GM12801 (cell line): ENCODE measurements at regions not wholly inside any gene's neighbourhood (a gene's known extent, or its start where the extent isn't known, plus 50 kb on each side); places are given as distances from the start of the nearest gene placed in this dataset.

Experiments
- TF ChIP-seq, protein P1 (sequence below): IDR thresholded peaks from one replicate; pipeline ENCODE4 v1.5.1; 2011; ENCODE audit warnings: control low read depth; ENCODE audit not compliant: insufficient read length; ENCODE audit errors: extremely low read depth

- TF ChIP-seq, protein P1, sequence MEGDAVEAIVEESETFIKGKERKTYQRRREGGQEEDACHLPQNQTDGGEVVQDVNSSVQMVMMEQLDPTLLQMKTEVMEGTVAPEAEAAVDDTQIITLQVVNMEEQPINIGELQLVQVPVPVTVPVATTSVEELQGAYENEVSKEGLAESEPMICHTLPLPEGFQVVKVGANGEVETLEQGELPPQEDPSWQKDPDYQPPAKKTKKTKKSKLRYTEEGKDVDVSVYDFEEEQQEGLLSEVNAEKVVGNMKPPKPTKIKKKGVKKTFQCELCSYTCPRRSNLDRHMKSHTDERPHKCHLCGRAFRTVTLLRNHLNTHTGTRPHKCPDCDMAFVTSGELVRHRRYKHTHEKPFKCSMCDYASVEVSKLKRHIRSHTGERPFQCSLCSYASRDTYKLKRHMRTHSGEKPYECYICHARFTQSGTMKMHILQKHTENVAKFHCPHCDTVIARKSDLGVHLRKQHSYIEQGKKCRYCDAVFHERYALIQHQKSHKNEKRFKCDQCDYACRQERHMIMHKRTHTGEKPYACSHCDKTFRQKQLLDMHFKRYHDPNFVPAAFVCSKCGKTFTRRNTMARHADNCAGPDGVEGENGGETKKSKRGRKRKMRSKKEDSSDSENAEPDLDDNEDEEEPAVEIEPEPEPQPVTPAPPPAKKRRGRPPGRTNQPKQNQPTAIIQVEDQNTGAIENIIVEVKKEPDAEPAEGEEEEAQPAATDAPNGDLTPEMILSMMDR = no peak
These were observed 202.9 kb downstream of the KBTBD8 start for GRCh38 chr3:67201026-67201425.

GRCh38 chr3:67202053-67202452, 203.9 kb downstream of the KBTBD8 start:
- TF ChIP-seq, protein P1 = no peak

- TF ChIP-seq, protein P1 = no peak
These were observed 206.8 kb downstream of the KBTBD8 start for GRCh38 chr3:67204951-67205350.

- TF ChIP-seq, protein P1 = no peak
These were observed 217.6 kb downstream of the KBTBD8 start for GRCh38 chr3:67215690-67216089.

- TF ChIP-seq, protein P1 = no peak
These were observed 228.9 kb downstream of the KBTBD8 start for GRCh38 chr3:67227030-67227429.

DNA sequence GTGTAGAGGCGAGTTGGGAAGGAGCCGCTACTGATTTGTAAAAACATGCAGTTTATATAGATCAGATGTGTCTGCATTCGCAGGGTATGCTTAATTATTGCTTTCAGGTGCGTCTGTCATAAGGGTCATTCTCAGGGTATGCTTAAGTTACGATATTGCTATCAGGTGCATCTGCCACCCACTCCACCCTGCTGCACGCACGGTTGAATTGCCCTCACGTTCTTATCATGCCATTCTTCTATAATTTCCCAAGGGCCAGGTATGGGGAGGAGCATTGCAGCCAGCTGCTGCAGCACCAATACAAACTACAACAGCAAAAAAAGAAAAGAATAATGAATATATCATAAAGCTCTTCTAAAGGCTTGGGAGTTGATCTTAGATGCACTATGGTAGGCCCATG, 230.0 kb downstream of the KBTBD8 start:
- TF ChIP-seq, protein P1 = no peak

- TF ChIP-seq, protein P1 = no peak
These were observed 234.5 kb downstream of the KBTBD8 start for GRCh38 chr3:67232642-67233041.

- TF ChIP-seq, protein P1 = no peak
These were observed 241.2 kb downstream of the KBTBD8 start for GRCh38 chr3:67239353-67239752.
